ENCODE measurements at regions not wholly inside any gene's neighbourhood (a gene's known extent, or its start where the extent isn't known, plus 50 kb on each side); places are given as distances from the start of the nearest gene placed in this dataset.

DNA sequence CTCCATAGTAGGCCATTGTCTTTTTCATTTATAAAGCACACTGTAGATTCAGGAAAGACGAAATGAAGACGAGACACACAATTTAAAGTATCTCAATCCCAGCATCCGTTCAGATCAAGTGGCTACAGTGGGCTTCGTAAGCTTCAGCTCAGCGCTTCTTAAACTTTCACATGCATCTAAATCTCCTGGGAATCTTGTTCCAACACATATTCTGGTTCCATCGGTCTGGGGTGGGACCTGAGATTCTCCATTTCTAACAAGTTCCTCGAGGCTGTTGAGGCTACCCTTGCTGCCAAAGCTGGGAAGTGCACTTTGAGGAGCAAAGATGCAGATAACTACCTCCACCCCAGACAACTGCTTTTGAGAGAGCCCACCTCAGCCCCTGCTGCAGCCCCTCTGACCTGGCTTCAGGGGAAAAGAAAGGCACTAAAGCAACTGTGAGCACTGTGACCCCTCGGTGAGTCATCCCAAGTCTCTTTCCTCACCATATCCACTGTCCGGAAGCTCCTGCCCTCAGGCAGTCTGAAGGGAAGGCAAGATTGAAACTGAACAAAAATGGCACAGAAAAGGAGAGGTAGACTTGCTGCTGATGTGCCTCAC, 201.1 kb upstream of the FBXO11 start:
- no peaks in the 10 kb centered on the region for H3K27me3 ChIP-seq (ENCODE audit: insufficient read depth, low read length)
- ChIA-PET CTCF (interaction anchor here (0.7 to 3.2 kb wide), 7 partner anchors 200 to 773 kb away, joined by 3 to 15 read pairs (median 5); partner anchors contain the start of gene FBXO11), POLR2A (interaction anchor here (1.1 to 2.0 kb wide), 2 partner anchors 201 to 248 kb away, joined by 4 to 8 read pairs; no protein-coding TSS in a partner anchor), RAD21 (ENCODE audit: low non-redundant PET in 1 of 2, low total read pairs in 2 of 2, uncharacterized antibody in 2 of 2, unreplicated experiment in 2 of 2) (no interaction called here)
- peak overlapping the region; percentile 96 for H2AFZ ChIP-seq (ENCODE audit: low read depth, low read length, poor library complexity, severe bottlenecking)
- DNase-seq (ENCODE audit: low read depth, low spot score) = peak; percentile 55
- no peaks in the 10 kb centered on the region for H3K9me2 ChIP-seq (ENCODE audit: insufficient read depth)
- peak overlapping the region; percentile 25; the same call in 1 of the 2 replicates for H3K27ac ChIP-seq (ENCODE audit: low read depth, low read length)
- BruUV-seq (replicated peaks) = no TSS peak
- H3K9me3 ChIP-seq (ENCODE audit: control insufficient read depth in 1 of 2, insufficient read depth in 1 of 2, low read depth in 1 of 2, low read length in 2 of 2) = no peaks in the 10 kb centered on the region
- no peaks in the 10 kb centered on the region for H3K36me3 ChIP-seq (ENCODE audit: control insufficient read depth in 1 of 2, insufficient read depth in 2 of 2, low read length in 2 of 2)
- no peaks in the 10 kb centered on the region for H3K79me2 ChIP-seq (ENCODE audit: insufficient read depth, low read length)
- H3K4me2 ChIP-seq (ENCODE audit: low read length) = peak overlapping the region; percentile 75
- H3K4me3 ChIP-seq (replicated peaks in 1 of 2; ENCODE audit: low read depth in 1 of 2, low read length in 2 of 2) = peak overlapping the region in 1 of 2 experiments; percentile 37; a peak in 1 of 4 replicates
- H4K20me1 ChIP-seq (ENCODE audit: insufficient read depth) = no peaks in the 10 kb centered on the region
- no peak for ATAC-seq
- H3K9ac ChIP-seq (ENCODE audit: low read length) = peak overlapping the region; percentile 33
- peak; percentile 63 for TF ChIP-seq JUND (IDR thresholded peaks at IDR 0.05)
- peak; percentile 51; the same call in 1 of the 2 replicates for TF ChIP-seq CBX3 (IDR thresholded peaks at IDR 0.05; ENCODE audit: low read depth)
- TF ChIP-seq ZBTB33 (IDR thresholded peaks at IDR 0.05; ENCODE audit: extremely low read depth, insufficient replicate concordance, low read length) = no peak
- TF ChIP-seq, protein P1, sequence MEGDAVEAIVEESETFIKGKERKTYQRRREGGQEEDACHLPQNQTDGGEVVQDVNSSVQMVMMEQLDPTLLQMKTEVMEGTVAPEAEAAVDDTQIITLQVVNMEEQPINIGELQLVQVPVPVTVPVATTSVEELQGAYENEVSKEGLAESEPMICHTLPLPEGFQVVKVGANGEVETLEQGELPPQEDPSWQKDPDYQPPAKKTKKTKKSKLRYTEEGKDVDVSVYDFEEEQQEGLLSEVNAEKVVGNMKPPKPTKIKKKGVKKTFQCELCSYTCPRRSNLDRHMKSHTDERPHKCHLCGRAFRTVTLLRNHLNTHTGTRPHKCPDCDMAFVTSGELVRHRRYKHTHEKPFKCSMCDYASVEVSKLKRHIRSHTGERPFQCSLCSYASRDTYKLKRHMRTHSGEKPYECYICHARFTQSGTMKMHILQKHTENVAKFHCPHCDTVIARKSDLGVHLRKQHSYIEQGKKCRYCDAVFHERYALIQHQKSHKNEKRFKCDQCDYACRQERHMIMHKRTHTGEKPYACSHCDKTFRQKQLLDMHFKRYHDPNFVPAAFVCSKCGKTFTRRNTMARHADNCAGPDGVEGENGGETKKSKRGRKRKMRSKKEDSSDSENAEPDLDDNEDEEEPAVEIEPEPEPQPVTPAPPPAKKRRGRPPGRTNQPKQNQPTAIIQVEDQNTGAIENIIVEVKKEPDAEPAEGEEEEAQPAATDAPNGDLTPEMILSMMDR (IDR thresholded peaks at IDR 0.05 in 2 of 3, conservative IDR thresholded peaks at IDR 0.05 in 1 of 3; ENCODE audit: borderline replicate concordance in 1 of 3, insufficient read depth in 1 of 3, low read depth in 2 of 3, low read length in 2 of 3) = peak in 1 of 3 experiments; percentile 38; a peak in 3 of 6 replicates
- TF ChIP-seq REST (IDR thresholded peaks at IDR 0.05; ENCODE audit: low read depth) = no peak
- TF ChIP-seq EZH2phosphoT487 (IDR thresholded peaks at IDR 0.05; ENCODE audit: borderline replicate concordance) = no peak
- peak; percentile 52 for TF ChIP-seq CEBPB (IDR thresholded peaks at IDR 0.05; ENCODE audit: low read depth)
- no peak for TF ChIP-seq ZFX (IDR thresholded peaks at IDR 0.05)
- peak; percentile 74 for TF ChIP-seq FOSL1 (IDR thresholded peaks at IDR 0.05; ENCODE audit: low read depth)
- TF ChIP-seq RAD21 (IDR thresholded peaks at IDR 0.05; ENCODE audit: low read depth) = no peak
- no peak for TF ChIP-seq SRF (IDR thresholded peaks at IDR 0.05; ENCODE audit: low read depth)
- peaks cover 18 to 58% of the 10 kb centered on the region in 2 experiments for H3K4me1 ChIP-seq (ENCODE audit: control insufficient read depth in 1 of 2, insufficient read depth in 2 of 2, low read length in 2 of 2)
- intact Hi-C loops (cut with micrococcal nuclease) = loop anchor here (2.0 to 5.0 kb wide), 4 partner anchors 201 to 765 kb away; partner anchors contain the start of genes FBXO11 and MSH6
